NCI-H2171 treated with DMSO at 0.1 percent for 48 hours (cell line): ENCODE measurements at regions not wholly inside any gene's neighbourhood (a gene's known extent, or its start where the extent isn't known, plus 50 kb on each side); places are given as distances from the start of the nearest gene placed in this dataset.

Experiments used
- DNase-seq: peaks from one replicate; lab custom pipeline; 2025; lab: John Stamatoyannopoulos, UW

- DNase-seq = no peak
Measured at GRCh38 chr4:1495416-1496115, 89.3 kb upstream of the NKX1-1 start.

- no peak for DNase-seq
Measured at GRCh38 chr4:1494416-1495315, 88.4 kb upstream of the NKX1-1 start.

GRCh38 chr4:1493540-1494287, 87.5 kb upstream of the NKX1-1 start:
- no peak for DNase-seq

- no peak for DNase-seq
Measured at GRCh38 chr4:1492651-1493539, 86.7 kb upstream of the NKX1-1 start.

- no peak for DNase-seq
Measured at GRCh38 chr4:1492142-1492457, 85.9 kb upstream of the NKX1-1 start.

GRCh38 chr4:1491328-1492141, 85.3 kb upstream of the NKX1-1 start:
- DNase-seq = no peak

GRCh38 chr4:1490654-1491327, 84.5 kb upstream of the NKX1-1 start:
- DNase-seq = no peak

- no peak for DNase-seq
Measured at GRCh38 chr4:1490011-1490653, 83.9 kb upstream of the NKX1-1 start.

GRCh38 chr4:1489639-1489995, 83.4 kb upstream of the NKX1-1 start:
- DNase-seq = no peak

GRCh38 chr4:1488831-1489638, 82.8 kb upstream of the NKX1-1 start:
- no peak for DNase-seq

GRCh38 chr4:1488357-1488756, 82.1 kb upstream of the NKX1-1 start:
- no peak for DNase-seq

- no peak for DNase-seq
Measured at GRCh38 chr4:1487761-1488160, 81.5 kb upstream of the NKX1-1 start.

GRCh38 chr4:1487106-1487505, 80.9 kb upstream of the NKX1-1 start:
- no peak for DNase-seq

GRCh38 chr4:1485280-1485679, 79.0 kb upstream of the NKX1-1 start:
- no peak for DNase-seq

GRCh38 chr4:1480720-1481119, 74.5 kb upstream of the NKX1-1 start:
- no peak for DNase-seq

GRCh38 chr4:1479454-1479853, 73.2 kb upstream of the NKX1-1 start:
- no peak for DNase-seq

GRCh38 chr4:1478766-1479355, 72.6 kb upstream of the NKX1-1 start:
- DNase-seq = no peak

- no peak for DNase-seq
Measured at GRCh38 chr4:1477045-1477840, 71.0 kb upstream of the NKX1-1 start.
